Neural cell (in vitro differentiated cells): ENCODE measurements at regions not wholly inside any gene's neighbourhood (a gene's known extent, or its start where the extent isn't known, plus 50 kb on each side); places are given as distances from the start of the nearest gene placed in this dataset.

Experiments used
- EP300 ChIP-seq: fragments of 450-650 bp; conservative IDR thresholded peaks from 2 replicates; pipeline ENCODE4 v1.6.1; 2014; ENCODE audit warnings: antibody characterized with exemption, mild to moderate bottlenecking, moderate library complexity; ENCODE audit not compliant: poor library complexity, severe bottlenecking
- TF ChIP-seq, protein P1 (sequence below): fragments of 450-650 bp; IDR thresholded peaks from 2 replicates; pipeline ENCODE4 v1.5.1; 2014; ENCODE audit warnings: antibody characterized with exemption, mild to moderate bottlenecking, moderate library complexity; ENCODE audit not compliant: poor library complexity, severe bottlenecking

DNA sequence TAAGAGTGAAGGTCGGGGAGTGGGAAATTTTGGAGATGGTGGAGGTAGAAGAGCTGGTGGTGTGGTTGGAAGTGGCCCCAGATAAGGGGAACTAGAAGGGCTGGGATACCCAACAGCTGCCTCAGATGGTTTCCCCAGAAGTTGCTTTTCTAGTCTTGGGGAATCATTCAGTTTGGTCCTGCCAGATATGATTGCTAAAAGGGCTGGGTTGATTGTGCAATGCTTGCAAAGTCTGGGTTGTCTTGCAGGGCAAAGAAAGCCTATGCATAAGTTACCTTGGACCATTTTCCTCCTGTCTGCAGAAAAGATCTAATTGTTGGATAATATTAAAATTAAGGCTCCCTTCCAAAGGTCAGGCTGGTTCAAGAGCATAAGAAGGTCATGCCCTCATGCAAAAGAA is 213.8 kb upstream of the ZNF804B start:
- TF ChIP-seq, protein P1, sequence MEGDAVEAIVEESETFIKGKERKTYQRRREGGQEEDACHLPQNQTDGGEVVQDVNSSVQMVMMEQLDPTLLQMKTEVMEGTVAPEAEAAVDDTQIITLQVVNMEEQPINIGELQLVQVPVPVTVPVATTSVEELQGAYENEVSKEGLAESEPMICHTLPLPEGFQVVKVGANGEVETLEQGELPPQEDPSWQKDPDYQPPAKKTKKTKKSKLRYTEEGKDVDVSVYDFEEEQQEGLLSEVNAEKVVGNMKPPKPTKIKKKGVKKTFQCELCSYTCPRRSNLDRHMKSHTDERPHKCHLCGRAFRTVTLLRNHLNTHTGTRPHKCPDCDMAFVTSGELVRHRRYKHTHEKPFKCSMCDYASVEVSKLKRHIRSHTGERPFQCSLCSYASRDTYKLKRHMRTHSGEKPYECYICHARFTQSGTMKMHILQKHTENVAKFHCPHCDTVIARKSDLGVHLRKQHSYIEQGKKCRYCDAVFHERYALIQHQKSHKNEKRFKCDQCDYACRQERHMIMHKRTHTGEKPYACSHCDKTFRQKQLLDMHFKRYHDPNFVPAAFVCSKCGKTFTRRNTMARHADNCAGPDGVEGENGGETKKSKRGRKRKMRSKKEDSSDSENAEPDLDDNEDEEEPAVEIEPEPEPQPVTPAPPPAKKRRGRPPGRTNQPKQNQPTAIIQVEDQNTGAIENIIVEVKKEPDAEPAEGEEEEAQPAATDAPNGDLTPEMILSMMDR: no peak
- TF ChIP-seq EP300: no peak
